Dedifferentiated amniotic fluid mesenchymal stem cell (primary cell): ENCODE measurements at regions not wholly inside any gene's neighbourhood (a gene's known extent, or its start where the extent isn't known, plus 50 kb on each side); places are given as distances from the start of the nearest gene placed in this dataset.
A peak's percentile ranks its signal among the peaks of the same experiment; 100 is the strongest.

ENCODE experiments used
- DNase-seq: peaks from one replicate; pipeline ENCODE4 v3.0.0-alpha.2; 2016; ENCODE audit errors: extremely low spot score

DNA sequence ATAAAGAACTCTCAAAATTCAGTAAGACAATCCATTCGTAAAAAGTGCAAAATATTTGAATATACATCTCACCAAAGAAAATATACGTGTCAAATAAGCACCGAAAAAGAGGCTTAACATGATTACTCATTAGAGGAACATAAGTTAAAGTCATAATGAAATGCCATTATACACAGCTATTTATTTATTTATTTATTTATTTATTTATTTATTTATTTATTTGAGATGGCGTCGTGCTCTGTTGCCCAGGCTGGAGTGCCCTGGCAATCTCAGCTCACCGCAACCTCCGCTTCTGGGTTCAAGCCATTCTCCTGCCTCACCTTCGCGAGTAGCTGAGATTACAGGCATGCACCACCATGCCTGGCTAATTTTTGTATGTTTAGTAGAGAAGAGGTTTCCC is 203.6 kb upstream of the UBASH3B start:
- DNase-seq, result no peak

DNA sequence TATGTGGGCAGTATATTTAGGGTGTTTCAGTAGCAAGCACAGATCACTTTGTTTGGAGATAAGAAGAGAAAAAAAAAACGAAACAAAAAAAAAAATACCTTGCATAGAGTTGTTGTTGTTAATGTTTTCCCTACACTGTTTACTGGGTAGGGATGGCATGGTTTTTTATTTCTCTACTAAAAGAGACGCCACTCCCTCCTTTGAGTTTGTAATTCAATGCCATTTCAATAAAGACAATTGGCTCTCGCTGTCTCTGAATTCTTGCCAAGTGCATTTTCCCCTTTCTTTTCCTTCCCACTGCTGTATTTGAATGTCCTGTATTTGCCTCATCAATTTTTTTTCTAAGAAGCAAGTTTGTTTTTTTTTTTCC is 213.9 kb upstream of the UBASH3B start:
- DNase-seq, result no peak

DNA sequence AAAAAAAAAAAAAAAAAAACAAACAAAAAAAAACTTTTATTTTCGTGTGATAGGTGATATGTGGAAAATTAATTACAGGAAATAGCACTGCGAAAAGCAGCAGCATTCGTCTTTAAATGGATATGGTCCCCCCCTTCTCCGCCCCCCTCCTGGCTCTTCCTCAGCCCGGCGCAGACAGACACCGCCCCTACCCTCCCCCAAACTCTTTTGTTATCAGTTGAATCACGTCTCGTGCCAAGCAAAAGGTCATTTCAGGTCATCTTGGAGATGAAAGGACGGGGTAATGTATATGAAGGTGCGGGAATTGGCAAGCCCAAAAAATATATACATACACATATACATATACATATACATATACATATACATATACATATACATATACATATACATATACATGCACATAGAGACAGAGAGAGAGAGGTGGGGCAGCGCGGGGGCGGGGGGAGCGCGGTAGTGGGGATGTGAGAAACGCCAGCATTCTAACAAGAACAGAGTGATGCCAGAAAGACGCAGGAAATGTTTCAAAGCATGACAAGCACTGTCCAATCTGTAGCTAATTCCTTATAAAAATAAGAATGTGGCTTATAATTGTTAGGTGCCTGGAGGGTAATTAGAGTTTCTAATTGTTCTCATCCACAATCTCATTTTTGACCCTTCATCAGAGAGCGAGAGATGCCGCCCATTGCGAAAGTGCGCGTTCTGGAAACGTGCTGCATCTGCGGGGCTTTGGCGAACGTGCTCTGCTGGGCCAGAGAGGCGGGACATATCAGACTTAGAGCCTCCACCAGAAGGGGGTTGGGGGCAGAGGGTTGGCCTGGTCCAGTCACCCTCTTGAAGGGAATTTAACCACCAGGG is 214.5 kb upstream of the UBASH3B start:
- no peak for DNase-seq

DNA sequence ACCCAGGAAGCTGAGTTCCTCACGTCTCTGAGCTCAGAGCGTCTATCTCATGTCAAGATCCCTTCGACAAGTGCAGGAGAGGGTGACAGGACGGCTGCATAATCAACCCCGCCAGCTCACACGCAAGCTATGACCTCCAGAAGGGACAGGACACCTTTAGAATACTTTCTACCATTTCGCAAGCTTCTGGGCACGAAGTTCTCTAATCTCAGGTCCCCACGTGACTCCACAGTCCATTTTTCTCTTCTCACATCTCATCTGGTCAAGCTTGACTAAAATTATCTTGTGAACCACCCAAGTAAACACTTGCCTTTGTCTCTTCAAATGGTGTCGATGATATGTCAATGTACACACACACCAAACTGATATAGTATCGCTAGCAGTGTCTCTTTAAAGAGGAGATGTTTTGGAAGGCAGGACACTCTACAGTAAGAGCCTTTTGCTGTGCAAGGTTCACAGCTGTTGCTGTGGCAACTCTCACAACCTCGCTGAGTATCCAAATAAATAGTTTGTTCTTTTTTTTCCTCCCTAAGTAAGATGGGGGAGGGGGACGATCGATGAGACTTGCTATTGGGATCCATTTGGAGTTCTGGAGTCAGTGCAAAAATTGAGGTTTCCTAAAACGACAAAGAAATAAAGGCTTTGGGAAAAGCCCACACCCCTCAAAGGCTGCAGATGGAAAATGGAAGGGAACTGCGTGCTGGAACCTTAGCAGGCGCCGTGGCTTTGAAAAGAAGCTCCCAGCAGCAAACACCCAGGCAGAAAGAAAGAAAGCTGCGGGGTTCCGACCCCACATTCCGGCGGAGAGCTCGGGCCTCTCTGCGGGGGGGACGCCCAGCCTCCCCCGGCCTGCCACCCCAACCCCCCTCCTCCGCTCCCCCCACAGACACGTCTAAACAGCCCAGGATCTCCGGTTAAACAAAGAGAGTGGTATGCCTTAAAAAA is 215.4 kb upstream of the UBASH3B start:
- DNase-seq, result no peak

DNA sequence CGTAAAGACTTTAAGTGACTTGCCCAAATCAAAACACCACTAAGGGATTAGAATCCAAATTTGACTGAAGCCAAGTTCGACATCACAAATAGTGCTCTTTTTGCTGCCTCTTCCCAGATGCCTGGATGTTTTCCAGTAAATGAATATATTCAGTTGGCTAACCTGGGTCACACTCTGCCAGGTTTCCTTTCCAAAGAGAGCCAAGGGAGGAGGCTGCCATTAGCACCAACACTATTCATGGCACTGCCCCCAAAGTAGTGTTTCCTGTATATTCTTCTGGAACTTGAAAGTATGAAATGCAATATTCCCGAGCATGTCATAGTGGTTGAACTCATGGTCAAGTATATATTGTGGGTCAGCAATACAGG is 219.3 kb upstream of the UBASH3B start:
- DNase-seq, result no peak

DNA sequence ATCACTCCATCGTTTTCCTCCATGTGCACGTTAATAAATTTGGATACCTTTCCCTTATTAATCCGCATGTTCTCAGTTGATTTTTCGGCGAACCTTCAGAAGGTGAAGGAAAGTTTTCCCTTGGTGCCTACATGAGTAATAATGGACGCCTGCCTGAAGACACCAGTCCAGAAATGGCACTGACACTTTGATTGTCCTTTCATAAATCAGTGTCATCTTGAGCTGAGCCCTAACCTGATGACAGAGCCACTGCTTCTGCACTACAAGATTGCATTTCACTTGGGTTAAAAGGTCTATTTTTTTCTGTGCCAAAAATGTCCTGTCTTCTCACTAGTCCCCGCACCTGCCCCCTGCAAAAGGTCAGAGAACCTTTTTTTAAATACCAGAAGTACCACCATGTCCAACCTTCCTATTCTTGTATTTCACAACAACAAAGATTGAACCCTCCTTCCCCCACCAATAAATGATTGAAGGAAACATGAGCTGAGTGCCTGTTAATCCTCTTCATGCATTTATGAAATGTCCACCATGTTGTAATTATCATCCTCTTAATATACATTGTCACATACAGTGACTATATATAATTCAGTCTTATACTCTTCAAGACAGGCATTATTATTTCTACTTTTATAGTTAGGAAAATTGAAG is 219.9 kb upstream of the UBASH3B start:
- no peak for DNase-seq

DNA sequence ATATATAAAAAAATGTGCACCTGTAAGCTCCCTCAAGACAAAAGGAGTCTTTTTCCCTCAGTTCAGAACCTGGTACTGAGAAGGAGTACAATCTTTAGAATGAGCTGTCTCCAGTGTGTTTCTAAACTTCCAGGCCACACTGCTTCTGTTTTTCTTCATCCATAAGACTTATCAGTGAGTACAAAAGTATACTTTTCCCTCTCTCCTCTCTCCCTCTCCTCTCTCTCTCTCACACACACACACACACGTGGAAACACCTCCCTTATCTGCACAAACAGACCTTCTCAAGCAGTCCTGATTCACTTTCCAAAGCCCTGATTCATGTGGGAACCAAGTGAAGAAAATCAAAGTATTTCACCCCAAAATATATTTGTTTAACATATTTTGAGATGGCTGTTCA is 220.7 kb upstream of the UBASH3B start:
- no peak for DNase-seq

DNA sequence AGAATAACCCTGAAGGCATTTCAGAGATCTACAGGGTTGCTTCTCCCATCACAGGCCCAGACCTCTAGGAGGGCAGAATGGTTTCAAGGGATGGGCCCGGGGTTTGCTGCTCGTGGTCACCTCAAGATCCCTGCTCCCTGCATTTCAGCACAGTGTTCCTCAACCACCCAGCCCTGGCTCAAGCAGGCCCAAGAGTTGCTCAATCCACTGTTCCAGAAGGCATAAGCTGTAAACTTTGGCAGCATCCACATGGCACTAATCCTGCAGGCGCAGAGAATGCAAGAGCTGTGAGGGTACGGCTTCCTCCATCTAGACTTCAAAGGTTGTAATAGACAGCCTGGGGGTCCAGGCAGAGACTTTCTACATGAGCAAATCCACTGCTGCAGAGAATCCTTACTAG is 225.0 kb upstream of the UBASH3B start:
- DNase-seq, result no peak

DNA sequence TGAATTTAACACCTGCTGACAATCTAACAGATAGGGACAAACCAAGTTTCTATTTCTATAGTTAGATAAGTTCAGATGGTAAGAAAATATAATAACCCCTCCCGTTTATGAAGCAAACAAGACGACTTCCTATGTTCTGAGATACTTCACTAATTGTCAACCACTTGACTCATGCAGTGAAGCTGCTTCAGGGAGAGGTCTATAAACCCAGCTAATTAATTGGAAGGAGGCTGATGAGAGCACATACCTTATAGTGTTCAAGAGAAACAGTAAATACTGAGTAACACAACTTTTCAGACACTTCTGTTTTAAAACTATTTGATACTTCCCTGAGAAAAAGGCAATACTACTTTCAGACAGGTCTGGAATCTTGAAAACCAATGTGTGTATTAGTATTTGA is 229.4 kb upstream of the UBASH3B start:
- DNase-seq, result no peak

DNA sequence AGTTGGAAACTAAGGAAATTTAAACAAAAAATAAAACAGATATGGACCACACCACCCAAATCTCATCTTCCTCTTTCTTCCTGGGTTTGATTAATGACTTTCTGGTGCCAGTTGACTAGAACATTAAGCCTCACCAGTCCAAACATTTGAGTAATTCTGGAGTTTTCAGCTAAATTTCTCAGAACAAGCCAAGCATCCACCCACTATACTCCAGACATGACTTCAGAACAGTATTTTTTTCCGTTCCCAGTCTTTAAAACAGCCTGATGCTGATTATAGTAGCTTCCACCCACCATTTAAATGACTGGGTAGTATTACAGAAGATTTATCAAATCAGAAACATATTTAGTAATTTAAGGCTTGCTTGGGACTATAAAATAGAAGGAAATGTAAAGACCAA is 230.9 kb upstream of the UBASH3B start:
- DNase-seq, result no peak

DNA sequence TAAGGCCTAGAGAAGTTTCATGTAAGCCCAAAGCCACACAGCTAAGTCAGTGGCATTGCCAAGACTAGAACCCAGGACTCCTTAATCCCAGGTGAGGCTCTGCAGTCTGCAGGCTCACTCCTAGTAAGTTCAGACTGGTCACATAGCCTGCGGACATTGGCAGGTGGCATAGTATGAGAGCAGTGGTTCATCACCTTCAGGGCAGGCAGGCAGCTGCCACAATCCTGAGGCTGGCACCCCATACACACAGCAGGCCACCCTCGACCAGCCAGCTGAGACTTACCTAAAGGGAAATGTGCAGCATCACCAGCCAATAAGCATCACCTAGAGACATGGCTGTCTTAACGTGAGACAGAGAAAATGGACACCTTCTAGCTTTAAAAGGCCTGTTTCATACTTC is 231.6 kb upstream of the UBASH3B start:
- no peak for DNase-seq

DNA sequence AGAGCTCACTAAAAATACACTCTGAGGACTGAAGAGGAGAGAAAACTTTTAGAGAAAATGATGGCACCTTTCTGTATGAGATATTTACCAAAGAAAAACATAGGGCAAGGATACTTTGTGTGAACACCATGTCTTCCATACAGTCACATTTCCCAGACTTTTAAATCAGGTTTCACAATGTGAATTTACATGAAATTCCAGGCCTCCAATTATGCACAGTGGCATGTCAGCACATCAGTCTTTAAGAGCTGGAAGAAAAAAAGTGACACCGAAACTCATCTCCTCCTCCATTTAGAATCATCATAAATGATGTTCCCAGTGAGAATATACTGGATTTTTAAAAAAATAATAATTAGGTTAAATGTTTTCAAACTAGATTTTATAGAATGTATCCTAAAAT is 232.2 kb upstream of the UBASH3B start:
- no peak for DNase-seq

DNA sequence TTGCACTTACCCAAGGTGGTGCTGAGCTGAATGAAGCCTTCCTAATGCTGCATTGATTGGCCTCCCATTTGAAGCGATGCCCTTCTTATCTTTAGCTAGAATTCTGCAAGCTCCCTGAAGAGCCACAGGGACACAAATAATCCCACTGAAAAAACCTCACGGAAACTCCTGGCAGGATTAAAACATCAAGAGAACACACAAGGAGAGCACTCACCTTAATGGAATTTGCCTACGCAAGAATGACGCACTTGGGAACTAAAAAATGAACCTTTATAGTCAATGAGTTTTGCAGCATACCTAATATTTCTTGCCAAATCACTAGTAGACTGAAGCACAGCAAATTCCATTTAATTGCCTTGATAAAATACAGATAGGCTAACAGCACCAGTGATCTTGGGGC is 232.8 kb upstream of the UBASH3B start:
- no peak for DNase-seq

DNA sequence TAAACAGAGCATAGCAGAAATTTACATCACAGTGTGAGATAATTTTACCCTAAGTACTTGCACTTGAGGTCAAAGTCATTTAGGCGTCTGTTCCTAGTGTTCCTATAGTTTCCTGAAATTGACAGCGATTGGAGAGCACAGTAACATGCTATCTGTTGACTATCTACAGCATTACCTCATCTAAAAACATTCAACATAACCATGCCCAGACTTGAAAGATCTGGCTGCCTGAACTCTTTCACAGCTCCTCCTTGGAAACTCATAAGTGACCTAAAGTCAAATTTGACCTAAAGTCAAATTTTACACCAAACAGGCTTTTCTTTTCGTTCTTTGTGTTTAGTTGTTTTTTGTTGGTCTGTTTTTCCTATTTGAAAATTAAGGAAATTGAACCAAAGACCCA is 233.8 kb upstream of the UBASH3B start:
- no peak for DNase-seq

DNA sequence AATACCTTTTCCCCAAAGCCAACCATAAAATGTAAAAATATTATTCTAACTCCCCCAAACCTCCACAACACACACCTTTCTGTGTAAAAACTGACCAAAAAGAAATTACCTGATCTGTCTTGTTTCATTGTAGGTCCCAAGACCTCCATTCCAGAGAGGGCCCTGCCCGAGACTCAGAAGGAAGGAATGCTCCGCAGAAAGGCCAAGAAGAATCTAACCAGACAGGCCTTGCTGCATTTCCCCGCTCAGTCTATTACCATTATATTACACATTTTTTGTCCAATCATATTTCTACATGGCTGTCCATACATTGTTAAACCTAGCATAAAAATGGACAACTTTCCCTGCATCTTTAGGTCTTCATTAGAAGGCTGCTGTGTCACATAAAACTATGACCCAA is 237.5 kb upstream of the UBASH3B start:
- DNase-seq, result no peak

DNA sequence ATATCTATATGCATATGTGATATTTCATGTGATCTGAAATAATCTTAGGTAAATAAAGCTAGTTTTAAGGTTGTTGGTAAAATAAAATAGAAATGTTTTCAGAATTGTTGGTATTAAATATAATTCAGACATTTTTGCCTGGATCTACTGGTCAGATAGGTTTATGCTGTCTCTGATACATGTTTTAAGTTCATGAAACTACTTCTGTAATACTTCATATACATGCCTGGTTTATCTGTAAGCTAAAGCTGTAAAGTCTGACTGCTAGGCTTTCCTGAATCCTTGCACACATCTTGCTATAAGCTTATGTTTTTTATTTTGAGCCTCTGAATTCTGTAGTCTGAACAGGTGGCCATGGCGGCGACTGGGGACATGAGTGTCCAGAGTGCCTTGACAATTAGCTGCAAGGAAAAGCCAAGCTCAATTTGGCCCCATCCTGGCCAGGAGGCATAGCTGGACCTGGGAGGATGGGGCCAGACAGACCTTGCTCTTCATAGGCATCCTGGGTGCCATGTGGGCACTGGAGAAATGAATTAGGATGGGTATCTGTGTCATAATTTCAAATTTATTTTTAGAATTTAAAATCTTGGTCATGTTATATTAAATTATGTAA is 241.0 kb upstream of the UBASH3B start:
- DNase-seq, result no peak

DNA sequence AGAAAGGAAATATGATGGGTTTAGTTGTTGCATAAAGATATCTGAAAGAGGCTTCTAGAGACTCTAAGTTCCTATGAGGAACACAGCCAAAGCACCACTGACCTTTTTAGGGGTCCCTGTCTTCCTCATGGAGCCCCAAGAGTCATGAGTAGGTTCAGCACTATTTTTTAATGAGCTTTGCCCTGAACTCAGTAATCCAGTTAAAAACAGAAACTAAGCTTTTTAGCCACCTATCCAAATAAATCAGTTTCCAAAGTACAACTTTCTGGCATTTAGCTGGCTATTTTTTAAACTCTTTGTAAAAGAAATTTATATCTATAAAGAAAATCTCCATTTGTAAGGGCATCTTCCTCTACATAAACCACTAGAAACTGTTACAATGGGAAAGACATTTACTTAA is 241.8 kb upstream of the UBASH3B start:
- no peak for DNase-seq

DNA sequence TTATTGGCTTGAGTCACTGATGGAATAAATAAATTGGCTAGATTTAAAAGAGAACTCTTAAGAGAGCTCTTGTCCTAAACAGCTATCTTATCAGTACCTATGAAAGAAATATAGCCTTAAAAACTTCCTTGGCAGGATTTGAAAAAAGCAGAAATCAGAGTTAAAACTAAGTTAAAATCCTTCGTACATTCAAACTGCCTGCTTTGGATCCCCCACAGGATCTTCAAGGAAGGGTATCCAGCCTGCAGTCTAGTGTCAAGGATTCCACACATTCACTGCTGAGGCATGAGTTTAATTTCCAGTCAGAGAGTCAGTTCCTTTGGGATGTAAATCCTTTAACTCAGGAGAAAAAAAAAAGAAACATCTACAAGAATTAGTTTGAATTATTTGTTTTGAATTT is 242.9 kb upstream of the UBASH3B start:
- no peak for DNase-seq

DNA sequence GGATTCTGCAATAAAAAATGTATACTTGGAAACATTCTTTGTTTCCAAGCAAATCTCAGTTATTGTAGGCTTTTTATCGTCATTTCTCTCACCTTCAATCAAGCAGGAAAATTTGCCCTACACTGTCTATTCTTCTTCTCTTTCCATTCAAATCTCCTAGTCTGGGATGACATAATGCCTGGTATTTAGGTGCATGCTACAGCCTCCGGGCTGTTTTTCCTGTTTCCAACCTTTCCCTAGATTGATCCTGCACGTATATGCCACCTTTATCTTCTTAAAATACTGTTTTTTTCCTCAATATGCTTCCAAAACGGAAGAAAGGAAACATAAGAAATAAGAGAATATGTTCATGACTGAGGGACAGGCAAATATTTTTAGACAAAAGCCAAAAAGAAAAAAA is 249.1 kb upstream of the UBASH3B start:
- no peak for DNase-seq

DNA sequence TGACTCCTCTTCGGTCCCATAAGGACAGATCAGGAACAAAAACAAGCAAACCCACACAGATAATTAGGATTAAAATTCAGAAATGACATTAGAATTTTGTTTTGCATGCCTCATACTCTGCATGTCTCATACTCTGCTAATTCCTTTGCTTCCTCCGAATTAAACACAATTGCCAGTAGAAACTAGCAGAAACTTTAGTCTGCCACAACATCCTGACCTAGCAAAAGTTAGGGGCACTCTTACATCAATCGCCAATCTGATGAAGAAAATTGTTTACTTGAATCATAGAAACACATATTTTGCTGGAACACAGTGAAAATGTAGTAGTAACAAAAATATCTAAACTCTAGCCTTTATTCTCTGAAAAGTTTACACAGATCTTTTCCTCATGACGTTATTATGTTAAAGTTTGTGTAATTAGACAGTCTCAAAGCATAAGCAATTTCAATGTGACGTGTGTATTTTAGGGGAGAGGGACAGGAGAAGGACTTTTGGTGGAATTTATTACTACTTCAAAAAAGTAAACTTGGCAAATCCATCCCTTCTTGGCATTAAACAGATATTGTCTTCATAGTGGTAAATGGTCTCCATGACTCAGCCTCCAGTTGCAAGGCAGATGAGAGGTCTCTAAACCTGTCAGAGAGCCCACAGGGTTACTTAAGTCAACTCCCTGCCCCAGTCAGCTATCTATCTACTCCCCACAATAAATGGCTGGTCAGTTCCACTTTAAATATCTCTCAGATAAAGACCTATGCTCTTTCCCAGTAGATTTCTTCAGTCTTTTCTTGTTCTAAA is 249.8 kb upstream of the UBASH3B start:
- DNase-seq, result peak; percentile 17

DNA sequence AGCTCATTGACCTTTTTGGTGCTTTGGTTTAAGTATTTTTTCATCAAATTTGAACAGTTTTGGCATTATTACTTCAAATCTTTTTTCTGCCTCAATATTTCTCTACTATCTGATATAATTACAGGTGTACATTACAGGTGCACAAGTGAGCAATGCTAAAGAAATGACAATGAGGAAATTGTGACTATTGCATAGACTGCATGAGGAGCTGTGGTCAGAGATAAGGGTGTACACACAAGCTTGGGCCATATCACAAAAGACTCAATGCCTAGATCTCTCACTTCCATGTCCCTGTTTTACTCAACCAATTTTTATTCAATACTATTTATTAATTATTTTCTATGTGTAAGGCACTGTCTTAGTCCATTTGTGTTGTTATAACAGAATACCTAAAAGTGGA is 251.0 kb upstream of the UBASH3B start:
- no peak for DNase-seq
